H1 (cell line): ENCODE measurements at regions not wholly inside any gene's neighbourhood (a gene's known extent, or its start where the extent isn't known, plus 50 kb on each side); places are given as distances from the start of the nearest gene placed in this dataset.

Experiments
- CTCF ChIA-PET: fragments of 300-600 bp; sonication (Branson Sonifier 250); formaldehyde crosslinking; loops from one replicate; lab custom pipeline; 2021; ENCODE audit not compliant: partially characterized antibody; lab: Charles Lee
- POLR2A ChIA-PET: fragments of 300-600 bp; sonication (Branson Sonifier 250); formaldehyde crosslinking; loops from one replicate; lab custom pipeline; 2021; ENCODE audit warnings: inconsistent platforms; ENCODE audit not compliant: partially characterized antibody; lab: Charles Lee
- DNase-seq, 2 experiments: peaks; one replicate each; pipeline versions ENCODE4 v3.0.0 to v3.0.0-alpha.2; 2010 to 2022; ENCODE audit warnings: low spot score in 2 of 2, low read depth in 1 of 2, mixed read lengths in 1 of 2
- FAIRE-seq: peaks from 2 replicates; lab custom pipeline; 2011; peaks lifted over from hg19 to GRCh38; lab: Jason Lieb, UNC
- H2AFZ ChIP-seq: 2 replicates; pipeline ENCODE4 v1.8.1; 2012; ENCODE audit warnings: low read length, inconsistent platforms
- H2AK5ac ChIP-seq: 2 replicates; pipeline ENCODE4 v1.6.1; 2013; ENCODE audit warnings: low read depth, low read length
- H2BK120ac ChIP-seq: replicated peaks from 2 replicates; pipeline ENCODE3; 2013; ENCODE audit warnings: low read depth, low read length, inconsistent platforms
- H2BK12ac ChIP-seq: 2 replicates; pipeline ENCODE4 v1.6.1; 2013; ENCODE audit warnings: low read depth, low read length
- H2BK15ac ChIP-seq: 2 replicates; pipeline ENCODE4 v1.6.1; 2013; ENCODE audit warnings: low read length
- H2BK20ac ChIP-seq: 2 replicates; pipeline ENCODE4 v1.6.1; 2013; ENCODE audit warnings: low read length
- H2BK5ac ChIP-seq: 2 replicates; pipeline ENCODE4 v1.6.1; 2013; ENCODE audit warnings: low read depth, low read length
- H3K14ac ChIP-seq: 2 replicates; pipeline ENCODE4 v1.6.1; 2013; ENCODE audit warnings: inconsistent platforms; ENCODE audit not compliant: insufficient read length
- H3K18ac ChIP-seq: 2 replicates; pipeline ENCODE4 v1.6.1; 2013; ENCODE audit warnings: low read length; ENCODE audit errors: extremely low read depth
- H3K23ac ChIP-seq: 2 replicates; pipeline ENCODE4 v1.6.1; 2013; ENCODE audit warnings: inconsistent platforms; ENCODE audit not compliant: insufficient read length
- H3K23me2 ChIP-seq: 2 replicates; pipeline ENCODE4 v1.6.1; 2013; ENCODE audit warnings: low read depth, low read length
- H3K27ac ChIP-seq: 2 replicates; pipeline ENCODE4 v1.6.1; 2011; ENCODE audit warnings: low read depth, low read length, inconsistent platforms
- H3K27me3 ChIP-seq, 4 experiments: replicated peaks in 1 of 4; 1 replicate in 1 of 4; 2 replicates in 3 of 4; pipeline versions ENCODE4 v1.6.1 to v1.8.1; 2011 to 2013; ENCODE audit warnings: low read length in 3 of 4, mild to moderate bottlenecking in 3 of 4, inconsistent platforms in 2 of 4, mixed read lengths in 2 of 4, moderate library complexity in 1 of 4; ENCODE audit not compliant: control insufficient read depth in 3 of 4, insufficient read depth in 3 of 4; ENCODE audit errors: extremely low read depth in 1 of 4
- H3K36me3 ChIP-seq, 4 experiments: 2 replicates each; pipeline versions ENCODE4 v1.6.1 to v1.8.1; 2011 to 2013; ENCODE audit warnings: mild to moderate bottlenecking in 4 of 4, low read length in 3 of 4, moderate library complexity in 2 of 4, control low read depth in 1 of 4, inconsistent platforms in 1 of 4; ENCODE audit not compliant: insufficient read depth in 4 of 4, control insufficient read depth in 2 of 4
- H3K4ac ChIP-seq: replicated peaks from 2 replicates; pipeline ENCODE3; 2013; ENCODE audit warnings: low read length, low read depth, mixed read lengths, inconsistent platforms; ENCODE audit not compliant: insufficient read length
- H3K4me1 ChIP-seq, 4 experiments: replicated peaks in 1 of 4; 1 replicate in 1 of 4; 2 replicates in 3 of 4; pipeline versions ENCODE4 v1.6.1 to v1.8.1; 2011 to 2013; ENCODE audit warnings: low read length in 3 of 4, inconsistent platforms in 2 of 4, mixed read lengths in 1 of 4; ENCODE audit not compliant: insufficient read depth in 4 of 4, control insufficient read depth in 3 of 4
- H3K4me2 ChIP-seq, 2 experiments: 2 replicates each; pipeline versions ENCODE4 v1.6.1 to v1.8.1; 2011 to 2013; ENCODE audit warnings: low read depth in 2 of 2, low read length in 2 of 2, control low read depth in 1 of 2, inconsistent platforms in 1 of 2, mild to moderate bottlenecking in 1 of 2; ENCODE audit not compliant: insufficient read depth in 1 of 2
- H3K4me3 ChIP-seq, 4 experiments: fragments of 200-600, 300-600 bp in 1 of 4; sonication (generic), shearing (Covaris generic), sonication (Bioruptor Twin) in 1 of 4; 2 replicates each; pipeline versions ENCODE4 v1.5.1 to v1.8.1; 2011 to 2016; ENCODE audit warnings: low read length in 4 of 4, low read depth in 3 of 4, control low read depth in 2 of 4, inconsistent platforms in 2 of 4, mild to moderate bottlenecking in 2 of 4, mixed read lengths in 1 of 4, moderate library complexity in 1 of 4; ENCODE audit not compliant: insufficient read depth in 2 of 4; ENCODE audit errors: extremely low read depth in 1 of 4
- H3K56ac ChIP-seq: replicated peaks from 2 replicates; pipeline ENCODE3; 2013; ENCODE audit warnings: low read depth, mild to moderate bottlenecking, mixed read lengths, low read length, inconsistent platforms; ENCODE audit not compliant: insufficient read length
- H3K79me1 ChIP-seq: 2 replicates; pipeline ENCODE4 v1.6.1; 2013; ENCODE audit warnings: low read depth, low read length, control low read depth
- H3K79me2 ChIP-seq, 2 experiments: 2 replicates each; pipeline versions ENCODE4 v1.6.1 to v1.8.1; 2012 to 2013; ENCODE audit warnings: low read length in 2 of 2, mild to moderate bottlenecking in 2 of 2, inconsistent platforms in 1 of 2; ENCODE audit not compliant: insufficient read depth in 2 of 2, control insufficient read depth in 1 of 2
- H3K9ac ChIP-seq, 4 experiments: replicated peaks in 1 of 4; 1 replicate in 1 of 4; 2 replicates in 3 of 4; pipeline versions ENCODE4 v1.6.1 to v1.8.1; 2011 to 2013; ENCODE audit warnings: low read depth in 3 of 4, low read length in 3 of 4, control low read depth in 2 of 4, mild to moderate bottlenecking in 2 of 4, moderate library complexity in 2 of 4, inconsistent platforms in 1 of 4; ENCODE audit errors: extremely low read depth in 1 of 4
- H3K9me3 ChIP-seq, 2 experiments: 2 replicates each; pipeline versions ENCODE4 v1.6.1 to v1.8.1; 2012 to 2013; ENCODE audit warnings: mild to moderate bottlenecking in 2 of 2, moderate library complexity in 2 of 2, control low read depth in 1 of 2, inconsistent platforms in 1 of 2, low read depth in 1 of 2, low read length in 1 of 2, mixed read lengths in 1 of 2; ENCODE audit not compliant: insufficient read depth in 2 of 2
- H4K20me1 ChIP-seq, 2 experiments: replicated peaks in 1 of 2; 2 replicates each; pipeline versions ENCODE3 to v1.8.1; 2011 to 2013; ENCODE audit warnings: inconsistent platforms in 2 of 2, low read length in 2 of 2, mild to moderate bottlenecking in 1 of 2; ENCODE audit not compliant: insufficient read depth in 2 of 2, control insufficient read depth in 1 of 2
- H4K5ac ChIP-seq: 2 replicates; pipeline ENCODE4 v1.6.1; 2013; ENCODE audit warnings: low read length, low read depth, mixed read lengths, inconsistent platforms; ENCODE audit not compliant: insufficient read length
- H4K8ac ChIP-seq: 2 replicates; pipeline ENCODE4 v1.8.0; 2013; ENCODE audit warnings: mild to moderate bottlenecking, moderate library complexity, low read length, inconsistent platforms; ENCODE audit not compliant: insufficient read depth; ENCODE audit errors: extremely low read depth
- H4K91ac ChIP-seq: replicated peaks from 2 replicates; pipeline ENCODE3; 2013; ENCODE audit warnings: low read length, mixed read lengths, inconsistent platforms; ENCODE audit not compliant: insufficient read length
- FOSL1 ChIP-seq: IDR thresholded peaks from 2 replicates; pipeline ENCODE4 v1.6.1; 2011; ENCODE audit warnings: mild to moderate bottlenecking, low read depth, low read length, moderate library complexity; ENCODE audit not compliant: insufficient read depth
- NRF1 ChIP-seq: IDR thresholded peaks from 2 replicates; pipeline ENCODE4 v1.6.1; 2011; ENCODE audit warnings: mild to moderate bottlenecking, low read depth, low read length, improper control_type of control experiment
- SP1 ChIP-seq: IDR thresholded peaks from 2 replicates; pipeline ENCODE4 v1.6.1; 2011; ENCODE audit warnings: low read depth, low read length
- TAF1 ChIP-seq: IDR thresholded peaks from 2 replicates; pipeline ENCODE4 v1.6.1; 2011; ENCODE audit warnings: mild to moderate bottlenecking, low read depth, low read length
- TAF7 ChIP-seq: optimal IDR thresholded peaks from 2 replicates; pipeline ENCODE3; 2011; ENCODE audit warnings: low read depth, mild to moderate bottlenecking, inconsistent platforms, low read length, moderate library complexity, borderline replicate concordance
- TEAD4 ChIP-seq: IDR thresholded peaks from 2 replicates; pipeline ENCODE4 v1.6.1; 2012; ENCODE audit warnings: low read depth, low read length, inconsistent platforms, mixed read lengths
- WGBS, 2 experiments: shearing (Covaris generic) in 1 of 2; methylation state at CpG; one replicate each; pipeline versions ENCODE4 v1.1.6 to v1.1.7; 2013 to 2015; ENCODE audit warnings: low lambda C conversion rate in 2 of 2, mixed read lengths in 2 of 2, inconsistent platforms in 1 of 2, low coverage in 1 of 2, missing lambda C conversion rate in 1 of 2; ENCODE audit not compliant: insufficient replicate concordance in 2 of 2, insufficient coverage in 1 of 2, insufficient read length in 1 of 2; ENCODE audit errors: extremely low coverage in 1 of 2, missing lambda C conversion rate in 1 of 2; 5-methylcytosine and 5-hydroxymethylcytosine counted together

DNA sequence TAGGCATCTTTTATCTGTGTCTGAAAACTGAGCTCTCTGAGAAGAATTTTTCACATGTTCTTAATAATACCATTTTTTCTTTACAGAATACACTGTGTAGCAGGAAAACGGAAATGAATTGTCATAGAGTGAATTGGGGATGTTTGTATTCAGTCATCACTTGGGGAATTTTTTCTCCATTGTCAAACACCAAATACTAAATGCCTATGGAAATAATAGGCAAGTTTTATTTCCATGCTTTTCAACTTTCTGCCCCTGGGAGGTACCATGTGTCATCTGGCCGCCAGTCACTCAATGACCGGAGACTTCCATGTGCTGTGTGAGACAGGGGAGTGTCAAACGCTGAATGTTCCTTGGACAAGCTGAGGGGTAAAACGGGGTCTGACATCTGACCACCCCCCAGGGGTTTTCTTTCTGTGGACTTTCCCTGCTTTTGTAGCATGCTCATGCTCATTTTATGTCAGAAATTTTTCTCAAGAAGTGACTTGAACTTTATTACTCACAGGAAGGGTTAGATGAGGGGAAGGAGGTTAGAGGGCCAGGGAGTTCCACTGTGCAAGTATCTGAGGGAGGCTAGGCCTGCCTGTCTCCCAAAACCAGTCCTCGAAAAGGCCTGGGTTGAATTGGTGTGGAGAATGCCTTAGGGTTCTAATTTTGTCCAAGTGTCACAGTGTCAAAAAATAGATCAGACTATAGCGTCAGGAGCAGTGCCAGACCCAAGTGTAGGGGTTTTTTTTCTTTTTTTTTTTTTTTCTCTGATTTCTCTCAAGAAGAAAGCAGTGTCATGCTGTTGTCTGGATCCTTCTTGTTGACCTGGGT is 438.6 kb downstream of the AGTPBP1 start:
- Histone ChIP-seq H3K79me1 (no peaks in the 10 kb centered on the region), H2AFZ (no peak overlapping the region), H3K23ac (no peak overlapping the region), H2BK120ac (no peak overlapping the region), H2BK20ac (no peak overlapping the region), H2BK12ac (no peak overlapping the region), H4K20me1 (no peaks in the 10 kb centered on the region), H4K5ac (no peak overlapping the region), H2BK15ac (no peak overlapping the region), H3K18ac (no peak overlapping the region), H3K4me2 (no peak overlapping the region), H3K4me3 (no peak overlapping the region), H2AK5ac (no peak overlapping the region), H3K23me2 (no peaks in the 10 kb centered on the region; the same call in 1 of the 2 replicates), H3K9me3 (no peaks in the 10 kb centered on the region), H3K79me2 (no peaks in the 10 kb centered on the region), H3K27me3 (no peaks in the 10 kb centered on the region), H3K9ac (no peak overlapping the region), H4K91ac (no peak overlapping the region), H3K27ac (no peak overlapping the region), H3K56ac (no peak overlapping the region), H4K8ac (no peak overlapping the region), H2BK5ac (no peak overlapping the region), H3K14ac (no peak overlapping the region), H3K4ac (no peak overlapping the region), H3K4me1 (no peaks in the 10 kb centered on the region), H3K36me3 (no peaks in the 10 kb centered on the region)
- WGBS, 2 experiments: 91% methylated on average over 7 of the region's 7 CpGs; no CpG with 5 or more reads in 1 of the 2 experiments
- no peak for TF ChIP-seq FOSL1
- TF ChIP-seq NRF1: no peak
- TF ChIP-seq TAF1: no peak
- no peak for TF ChIP-seq TAF7
- no peak for TF ChIP-seq TEAD4
- no peak for TF ChIP-seq SP1
- DNase-seq (no peak), FAIRE-seq (no peak)
- ChIA-PET POLR2A (no interaction called here), CTCF (no interaction called here)
